ENCODE measurements at regions not wholly inside any gene's neighbourhood (a gene's known extent, or its start where the extent isn't known, plus 50 kb on each side); places are given as distances from the start of the nearest gene placed in this dataset.

GRCh38 chr21:37983336-37984095, 67.3 kb upstream of the KCNJ6 start:
- no peak for TF ChIP-seq CTCF (conservative IDR thresholded peaks at IDR 0.05; ENCODE audit: low read depth, low read length)
- no peak for TF ChIP-seq RFX5 (IDR thresholded peaks at IDR 0.05; ENCODE audit: low read depth, low read length)
- TF ChIP-seq POLR2A (IDR thresholded peaks at IDR 0.05; ENCODE audit: low read depth, low read length), result no peak
- TF ChIP-seq RAD21 (IDR thresholded peaks at IDR 0.05; ENCODE audit: low read length), result no peak
- no peak for TF ChIP-seq USF2 (IDR thresholded peaks at IDR 0.05; ENCODE audit: low read depth, low read length)
- TF ChIP-seq MAFK (IDR thresholded peaks at IDR 0.05; ENCODE audit: low read depth, low read length), result no peak
- TF ChIP-seq SMC3 (IDR thresholded peaks at IDR 0.05; ENCODE audit: low read depth, low read length), result no peak
- no peak for TF ChIP-seq MAZ (IDR thresholded peaks at IDR 0.05; ENCODE audit: borderline replicate concordance, low read depth, low read length)
- TF ChIP-seq RCOR1 (IDR thresholded peaks at IDR 0.05; ENCODE audit: insufficient replicate concordance, low read length), result no peak
- no peak for TF ChIP-seq CEBPB (IDR thresholded peaks at IDR 0.05; ENCODE audit: low read depth, low read length)

Measured in IMR-90 (cell line).